NK-92 (cell line): ENCODE measurements at regions not wholly inside any gene's neighbourhood (a gene's known extent, or its start where the extent isn't known, plus 50 kb on each side); places are given as distances from the start of the nearest gene placed in this dataset.

ENCODE experiments used
- DNase-seq: peaks from one replicate; lab custom pipeline; 2025; ENCODE audit not compliant: unreplicated experiment; lab: John Stamatoyannopoulos, UW

GRCh38 chr10:4533621-4534020, 292.4 kb upstream of the AKR1E2 start:
- no peak for DNase-seq

- DNase-seq: no peak
Measured at GRCh38 chr10:4532976-4533375, 293.0 kb upstream of the AKR1E2 start.

DNA sequence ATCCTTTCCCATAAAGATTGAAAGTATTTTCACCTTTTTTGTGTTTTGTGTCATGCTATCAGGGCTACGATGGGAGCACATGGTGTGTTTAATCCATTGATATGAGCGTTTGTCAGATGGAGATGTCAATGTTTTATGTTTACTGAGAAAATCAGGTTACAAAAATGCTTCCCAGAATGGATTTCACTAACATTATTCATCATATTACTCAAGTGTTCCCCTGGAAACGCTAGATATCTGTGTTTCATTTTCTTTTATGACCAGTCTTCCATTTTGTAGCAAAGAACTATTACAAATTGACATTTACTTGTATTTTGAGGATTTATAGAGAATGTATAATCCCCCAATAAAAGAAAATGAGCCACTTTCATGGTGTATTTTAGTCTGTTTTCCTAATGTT, 293.5 kb upstream of the AKR1E2 start:
- DNase-seq: no peak

GRCh38 chr10:4532011-4532410, 294.0 kb upstream of the AKR1E2 start:
- DNase-seq: no peak

DNA sequence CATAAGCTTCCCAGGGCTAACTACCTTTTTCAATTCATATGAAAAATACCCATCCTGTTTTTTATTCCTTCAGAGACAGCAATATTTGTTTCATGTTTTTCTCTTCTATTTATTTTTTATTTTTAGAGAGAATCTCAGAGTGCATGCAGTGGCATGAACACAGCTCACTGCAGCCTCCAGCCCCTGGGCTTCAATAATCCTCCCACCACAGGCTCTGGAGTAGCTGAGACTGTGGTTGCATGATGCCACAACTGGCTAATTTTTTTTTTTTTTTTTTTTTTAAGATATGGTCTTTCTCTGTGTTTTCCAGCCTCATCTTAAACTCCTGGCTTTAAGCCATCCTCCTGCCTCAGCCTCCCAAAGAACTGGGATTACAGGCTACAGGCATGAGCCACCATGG, 296.7 kb upstream of the AKR1E2 start:
- no peak for DNase-seq

- DNase-seq: no peak
Measured at GRCh38 chr10:4527281-4527970, 298.6 kb upstream of the AKR1E2 start.

DNA sequence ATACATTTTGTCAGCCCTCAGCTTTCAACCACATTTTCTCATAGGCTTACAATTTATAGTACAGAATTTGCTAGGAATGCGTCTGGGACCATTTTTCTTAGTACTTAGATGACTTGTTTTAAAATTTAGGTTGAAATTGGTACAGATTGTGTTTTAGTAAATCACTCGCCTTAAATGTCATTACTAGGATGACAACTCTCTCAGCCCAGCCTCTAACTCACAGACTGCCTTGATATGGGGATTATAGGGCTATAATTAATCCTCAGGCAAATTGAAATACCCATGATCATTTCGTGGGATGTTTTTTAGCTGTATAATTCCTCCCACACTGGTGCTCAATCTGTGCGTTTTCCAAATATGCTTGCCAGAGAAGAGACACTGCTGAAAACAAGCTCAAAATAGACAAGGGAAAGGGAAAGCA, 299.7 kb upstream of the AKR1E2 start:
- DNase-seq: no peak

GRCh38 chr10:4525103-4525502, 300.9 kb upstream of the AKR1E2 start:
- no peak for DNase-seq

- no peak for DNase-seq
Measured at GRCh38 chr10:4522296-4523000, 303.6 kb upstream of the AKR1E2 start.

GRCh38 chr10:4519658-4520402, 306.2 kb upstream of the AKR1E2 start:
- no peak for DNase-seq

- no peak for DNase-seq
Measured at GRCh38 chr10:4517746-4518145, 308.3 kb upstream of the AKR1E2 start.

GRCh38 chr10:4515721-4516120, 310.3 kb upstream of the AKR1E2 start:
- no peak for DNase-seq

DNA sequence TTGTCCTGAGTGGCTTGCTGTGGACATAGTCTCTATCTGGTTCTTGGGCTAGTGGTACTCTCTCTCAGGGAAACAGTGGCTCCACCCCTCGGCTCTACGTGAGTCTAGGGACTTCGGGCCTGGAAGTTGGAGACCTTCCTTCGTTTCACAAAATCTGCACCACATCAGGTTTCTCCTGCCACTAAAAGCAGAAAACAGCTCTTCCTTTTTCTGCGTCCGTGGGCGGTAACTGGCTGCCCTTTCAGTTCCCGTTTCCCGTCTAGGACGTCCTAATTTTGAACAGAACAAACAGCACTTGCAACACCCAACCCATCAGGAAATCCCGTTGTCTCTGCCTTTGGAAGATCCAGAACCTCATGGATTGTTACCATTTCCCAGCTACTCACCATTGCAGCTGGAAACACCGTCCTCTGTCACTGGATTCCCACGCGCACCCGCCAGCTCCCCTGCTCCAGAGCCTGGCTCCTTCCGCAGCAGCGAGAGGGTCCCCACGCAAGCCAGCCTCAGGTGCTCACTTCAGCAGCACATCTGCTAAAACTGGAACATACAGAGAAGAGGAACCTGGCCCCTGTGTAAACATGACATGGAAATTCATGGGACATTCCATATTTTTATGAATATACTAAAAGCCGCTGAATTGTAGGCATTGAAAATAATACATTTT, 311.4 kb upstream of the AKR1E2 start:
- DNase-seq: no peak

GRCh38 chr10:4512671-4513240, 313.3 kb upstream of the AKR1E2 start:
- DNase-seq: no peak

DNA sequence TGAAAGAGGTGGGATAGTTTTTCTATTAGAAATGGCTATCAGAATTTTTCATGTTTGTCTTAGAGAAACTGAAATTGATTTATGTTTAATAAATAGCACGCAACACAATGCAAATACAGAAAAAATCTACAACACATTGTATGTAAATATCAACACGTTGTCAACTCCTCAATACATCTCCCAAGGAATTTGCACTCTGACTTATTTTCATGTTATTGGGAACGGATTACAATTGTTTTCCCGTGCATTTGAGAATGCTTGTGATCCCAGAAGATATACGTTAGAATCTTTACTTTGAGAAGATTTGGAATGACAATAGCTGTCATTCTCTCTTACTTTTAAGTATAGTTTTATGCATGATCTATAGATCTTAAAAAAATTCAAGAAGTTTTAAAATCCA, 313.8 kb upstream of the AKR1E2 start:
- no peak for DNase-seq

- DNase-seq: no peak
Measured at GRCh38 chr10:4511509-4511908, 314.5 kb upstream of the AKR1E2 start.

- no peak for DNase-seq
Measured at GRCh38 chr10:4509405-4509804, 316.6 kb upstream of the AKR1E2 start.

- DNase-seq: no peak
Measured at GRCh38 chr10:4506095-4506494, 319.9 kb upstream of the AKR1E2 start.

DNA sequence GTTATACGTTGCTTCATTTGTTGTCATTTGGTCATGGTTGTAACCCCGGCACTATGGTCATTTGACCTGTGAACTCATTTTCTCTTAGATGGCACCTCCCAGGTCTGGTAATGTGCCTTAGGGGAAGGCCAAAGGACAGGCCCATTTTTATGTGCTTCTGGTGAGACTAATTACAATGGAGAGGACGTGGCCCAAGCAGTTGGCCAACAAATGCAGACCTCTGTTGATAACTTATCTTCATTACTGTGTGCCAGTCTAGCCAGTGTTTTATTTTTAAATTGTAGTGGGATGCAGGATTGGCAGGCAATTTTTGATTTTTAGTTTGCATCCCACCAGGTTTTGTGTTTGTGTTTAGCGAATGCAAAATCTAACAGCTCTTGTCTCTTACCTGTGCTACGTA, 321.5 kb upstream of the AKR1E2 start:
- no peak for DNase-seq

GRCh38 chr10:4503076-4503475, 322.9 kb upstream of the AKR1E2 start:
- DNase-seq: no peak

DNA sequence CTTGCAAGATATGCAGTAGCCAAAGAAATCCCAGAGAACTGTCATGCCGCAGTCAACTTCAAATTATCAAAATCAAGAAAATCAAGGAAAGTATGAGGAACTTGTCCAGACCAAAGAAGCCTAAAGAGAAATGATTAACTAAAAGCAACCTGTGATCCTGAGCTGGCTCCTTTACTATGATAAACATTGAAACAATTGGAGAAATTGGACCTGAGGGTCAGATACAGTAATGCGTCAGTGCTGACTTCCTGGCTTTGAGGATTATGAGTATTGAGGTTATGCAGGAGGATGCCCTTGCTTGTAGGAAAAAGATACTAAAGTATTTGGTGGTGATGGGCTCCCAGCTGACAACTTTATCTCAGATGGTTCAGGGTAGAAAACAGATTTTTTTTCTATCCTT, 324.7 kb upstream of the AKR1E2 start:
- DNase-seq: no peak
